H1 (cell line): ENCODE measurements at regions not wholly inside any gene's neighbourhood (a gene's known extent, or its start where the extent isn't known, plus 50 kb on each side); places are given as distances from the start of the nearest gene placed in this dataset.

Experiments
- CTCF ChIA-PET: fragments of 300-600 bp; sonication (Branson Sonifier 250); formaldehyde crosslinking; loops from one replicate; lab custom pipeline; 2021; ENCODE audit not compliant: partially characterized antibody; lab: Charles Lee
- POLR2A ChIA-PET: fragments of 300-600 bp; sonication (Branson Sonifier 250); formaldehyde crosslinking; loops from one replicate; lab custom pipeline; 2021; ENCODE audit warnings: inconsistent platforms; ENCODE audit not compliant: partially characterized antibody; lab: Charles Lee
- DNase-seq, 2 experiments: peaks; one replicate each; pipeline versions ENCODE4 v3.0.0 to v3.0.0-alpha.2; 2010 to 2022; ENCODE audit warnings: low spot score in 2 of 2, low read depth in 1 of 2, mixed read lengths in 1 of 2
- FAIRE-seq: peaks from 2 replicates; lab custom pipeline; 2011; peaks lifted over from hg19 to GRCh38; lab: Jason Lieb, UNC
- H2AFZ ChIP-seq: 2 replicates; pipeline ENCODE4 v1.8.1; 2012; ENCODE audit warnings: low read length, inconsistent platforms
- H2AK5ac ChIP-seq: 2 replicates; pipeline ENCODE4 v1.6.1; 2013; ENCODE audit warnings: low read depth, low read length
- H2BK120ac ChIP-seq: replicated peaks from 2 replicates; pipeline ENCODE3; 2013; ENCODE audit warnings: low read depth, low read length, inconsistent platforms
- H2BK12ac ChIP-seq: 2 replicates; pipeline ENCODE4 v1.6.1; 2013; ENCODE audit warnings: low read depth, low read length
- H2BK15ac ChIP-seq: 2 replicates; pipeline ENCODE4 v1.6.1; 2013; ENCODE audit warnings: low read length
- H2BK20ac ChIP-seq: 2 replicates; pipeline ENCODE4 v1.6.1; 2013; ENCODE audit warnings: low read length
- H2BK5ac ChIP-seq: 2 replicates; pipeline ENCODE4 v1.6.1; 2013; ENCODE audit warnings: low read depth, low read length
- H3K14ac ChIP-seq: 2 replicates; pipeline ENCODE4 v1.6.1; 2013; ENCODE audit warnings: inconsistent platforms; ENCODE audit not compliant: insufficient read length
- H3K18ac ChIP-seq: 2 replicates; pipeline ENCODE4 v1.6.1; 2013; ENCODE audit warnings: low read length; ENCODE audit errors: extremely low read depth
- H3K23ac ChIP-seq: 2 replicates; pipeline ENCODE4 v1.6.1; 2013; ENCODE audit warnings: inconsistent platforms; ENCODE audit not compliant: insufficient read length
- H3K23me2 ChIP-seq: 2 replicates; pipeline ENCODE4 v1.6.1; 2013; ENCODE audit warnings: low read depth, low read length
- H3K27ac ChIP-seq: 2 replicates; pipeline ENCODE4 v1.6.1; 2011; ENCODE audit warnings: low read depth, low read length, inconsistent platforms
- H3K27me3 ChIP-seq, 4 experiments: replicated peaks in 1 of 4; 1 replicate in 1 of 4; 2 replicates in 3 of 4; pipeline versions ENCODE4 v1.6.1 to v1.8.1; 2011 to 2013; ENCODE audit warnings: low read length in 3 of 4, mild to moderate bottlenecking in 3 of 4, inconsistent platforms in 2 of 4, mixed read lengths in 2 of 4, moderate library complexity in 1 of 4; ENCODE audit not compliant: control insufficient read depth in 3 of 4, insufficient read depth in 3 of 4; ENCODE audit errors: extremely low read depth in 1 of 4
- H3K36me3 ChIP-seq, 4 experiments: 2 replicates each; pipeline versions ENCODE4 v1.6.1 to v1.8.1; 2011 to 2013; ENCODE audit warnings: mild to moderate bottlenecking in 4 of 4, low read length in 3 of 4, moderate library complexity in 2 of 4, control low read depth in 1 of 4, inconsistent platforms in 1 of 4; ENCODE audit not compliant: insufficient read depth in 4 of 4, control insufficient read depth in 2 of 4
- H3K4ac ChIP-seq: replicated peaks from 2 replicates; pipeline ENCODE3; 2013; ENCODE audit warnings: low read length, low read depth, mixed read lengths, inconsistent platforms; ENCODE audit not compliant: insufficient read length
- H3K4me1 ChIP-seq, 4 experiments: replicated peaks in 1 of 4; 1 replicate in 1 of 4; 2 replicates in 3 of 4; pipeline versions ENCODE4 v1.6.1 to v1.8.1; 2011 to 2013; ENCODE audit warnings: low read length in 3 of 4, inconsistent platforms in 2 of 4, mixed read lengths in 1 of 4; ENCODE audit not compliant: insufficient read depth in 4 of 4, control insufficient read depth in 3 of 4
- H3K4me2 ChIP-seq, 2 experiments: 2 replicates each; pipeline versions ENCODE4 v1.6.1 to v1.8.1; 2011 to 2013; ENCODE audit warnings: low read depth in 2 of 2, low read length in 2 of 2, control low read depth in 1 of 2, inconsistent platforms in 1 of 2, mild to moderate bottlenecking in 1 of 2; ENCODE audit not compliant: insufficient read depth in 1 of 2
- H3K4me3 ChIP-seq, 4 experiments: fragments of 200-600, 300-600 bp in 1 of 4; sonication (generic), shearing (Covaris generic), sonication (Bioruptor Twin) in 1 of 4; 2 replicates each; pipeline versions ENCODE4 v1.5.1 to v1.8.1; 2011 to 2016; ENCODE audit warnings: low read length in 4 of 4, low read depth in 3 of 4, control low read depth in 2 of 4, inconsistent platforms in 2 of 4, mild to moderate bottlenecking in 2 of 4, mixed read lengths in 1 of 4, moderate library complexity in 1 of 4; ENCODE audit not compliant: insufficient read depth in 2 of 4; ENCODE audit errors: extremely low read depth in 1 of 4
- H3K56ac ChIP-seq: replicated peaks from 2 replicates; pipeline ENCODE3; 2013; ENCODE audit warnings: low read depth, mild to moderate bottlenecking, mixed read lengths, low read length, inconsistent platforms; ENCODE audit not compliant: insufficient read length
- H3K79me1 ChIP-seq: 2 replicates; pipeline ENCODE4 v1.6.1; 2013; ENCODE audit warnings: low read depth, low read length, control low read depth
- H3K79me2 ChIP-seq, 2 experiments: 2 replicates each; pipeline versions ENCODE4 v1.6.1 to v1.8.1; 2012 to 2013; ENCODE audit warnings: low read length in 2 of 2, mild to moderate bottlenecking in 2 of 2, inconsistent platforms in 1 of 2; ENCODE audit not compliant: insufficient read depth in 2 of 2, control insufficient read depth in 1 of 2
- H3K9ac ChIP-seq, 4 experiments: replicated peaks in 1 of 4; 1 replicate in 1 of 4; 2 replicates in 3 of 4; pipeline versions ENCODE4 v1.6.1 to v1.8.1; 2011 to 2013; ENCODE audit warnings: low read depth in 3 of 4, low read length in 3 of 4, control low read depth in 2 of 4, mild to moderate bottlenecking in 2 of 4, moderate library complexity in 2 of 4, inconsistent platforms in 1 of 4; ENCODE audit errors: extremely low read depth in 1 of 4
- H3K9me3 ChIP-seq, 2 experiments: 2 replicates each; pipeline versions ENCODE4 v1.6.1 to v1.8.1; 2012 to 2013; ENCODE audit warnings: mild to moderate bottlenecking in 2 of 2, moderate library complexity in 2 of 2, control low read depth in 1 of 2, inconsistent platforms in 1 of 2, low read depth in 1 of 2, low read length in 1 of 2, mixed read lengths in 1 of 2; ENCODE audit not compliant: insufficient read depth in 2 of 2
- H4K20me1 ChIP-seq, 2 experiments: replicated peaks in 1 of 2; 2 replicates each; pipeline versions ENCODE3 to v1.8.1; 2011 to 2013; ENCODE audit warnings: inconsistent platforms in 2 of 2, low read length in 2 of 2, mild to moderate bottlenecking in 1 of 2; ENCODE audit not compliant: insufficient read depth in 2 of 2, control insufficient read depth in 1 of 2
- H4K5ac ChIP-seq: 2 replicates; pipeline ENCODE4 v1.6.1; 2013; ENCODE audit warnings: low read length, low read depth, mixed read lengths, inconsistent platforms; ENCODE audit not compliant: insufficient read length
- H4K8ac ChIP-seq: 2 replicates; pipeline ENCODE4 v1.8.0; 2013; ENCODE audit warnings: mild to moderate bottlenecking, moderate library complexity, low read length, inconsistent platforms; ENCODE audit not compliant: insufficient read depth; ENCODE audit errors: extremely low read depth
- H4K91ac ChIP-seq: replicated peaks from 2 replicates; pipeline ENCODE3; 2013; ENCODE audit warnings: low read length, mixed read lengths, inconsistent platforms; ENCODE audit not compliant: insufficient read length
- JUND ChIP-seq: IDR thresholded peaks from 2 replicates; pipeline ENCODE4 v1.6.1; 2011; ENCODE audit warnings: mild to moderate bottlenecking, improper control_type of control experiment, low read length
- MAX ChIP-seq: IDR thresholded peaks from 2 replicates; pipeline ENCODE4 v1.6.1; 2012; ENCODE audit warnings: inconsistent platforms
- RNF2 ChIP-seq: fragments of 200-900, 300-1000 bp; sonication (generic); IDR thresholded peaks from 2 replicates; pipeline ENCODE4 v1.7.1; 2016; ENCODE audit warnings: borderline replicate concordance, low read depth, mild to moderate bottlenecking, antibody characterized with exemption, low read length; ENCODE audit not compliant: poor library complexity, severe bottlenecking; ENCODE audit errors: missing control alignments
- SP2 ChIP-seq: IDR thresholded peaks from 2 replicates; pipeline ENCODE4 v1.6.1; 2012; ENCODE audit warnings: mild to moderate bottlenecking, low read length, inconsistent platforms
- WGBS, 2 experiments: shearing (Covaris generic) in 1 of 2; methylation state at CpG; one replicate each; pipeline versions ENCODE4 v1.1.6 to v1.1.7; 2013 to 2015; ENCODE audit warnings: low lambda C conversion rate in 2 of 2, mixed read lengths in 2 of 2, inconsistent platforms in 1 of 2, low coverage in 1 of 2, missing lambda C conversion rate in 1 of 2; ENCODE audit not compliant: insufficient replicate concordance in 2 of 2, insufficient coverage in 1 of 2, insufficient read length in 1 of 2; ENCODE audit errors: extremely low coverage in 1 of 2, missing lambda C conversion rate in 1 of 2; 5-methylcytosine and 5-hydroxymethylcytosine counted together

- Histone ChIP-seq H3K9me3 (no peaks in the 10 kb centered on the region), H3K4me2 (no peak overlapping the region), H2AK5ac (no peak overlapping the region), H3K14ac (no peak overlapping the region), H3K27ac (no peak overlapping the region), H3K4me1 (no peaks in the 10 kb centered on the region), H3K36me3 (no peaks in the 10 kb centered on the region), H3K23ac (no peak overlapping the region), H3K4me3 (no peak overlapping the region), H3K79me1 (no peaks in the 10 kb centered on the region), H2BK120ac (no peak overlapping the region), H3K23me2 (no peaks in the 10 kb centered on the region), H2AFZ (no peak overlapping the region), H4K8ac (no peak overlapping the region), H4K20me1 (no peaks in the 10 kb centered on the region), H2BK20ac (no peak overlapping the region), H2BK5ac (no peak overlapping the region), H4K91ac (no peak overlapping the region), H3K56ac (no peak overlapping the region), H2BK12ac (no peak overlapping the region), H3K4ac (no peak overlapping the region), H3K27me3 (no peaks in the 10 kb centered on the region), H3K18ac (no peak overlapping the region), H3K9ac (no peak overlapping the region), H2BK15ac (no peak overlapping the region), H3K79me2 (no peaks in the 10 kb centered on the region), H4K5ac (no peak overlapping the region)
- FAIRE-seq, result no peak
- DNase-seq, result no peak
- POLR2A ChIA-PET, result no interaction called here
- 95% methylated on average over 8 of the region's 8 CpGs; no CpG with 5 or more reads in 1 of the 2 experiments for WGBS, 2 experiments
- CTCF ChIA-PET, result interaction anchor here (0.9 to 1.1 kb wide), 2 partner anchors 12 to 106 kb away, joined by 3 read pairs; no protein-coding TSS in a partner anchor
- TF ChIP-seq JUND, result no peak
- no peak for TF ChIP-seq MAX
- no peak for TF ChIP-seq SP2
- TF ChIP-seq RNF2, result no peak
Observed at GRCh38 chr5:60402161-60402785, 297.7 kb downstream of the DEPDC1B start.
